ENCODE measurements at regions not wholly inside any gene's neighbourhood (a gene's known extent, or its start where the extent isn't known, plus 50 kb on each side); places are given as distances from the start of the nearest gene placed in this dataset.

- no peak overlapping the region for H3K27ac ChIP-seq (ENCODE audit: insufficient read depth, low read length, poor library complexity, severe bottlenecking)
- H3K36me3 ChIP-seq (ENCODE audit: control insufficient read depth, insufficient read depth, low read length), result no peaks in the 10 kb centered on the region
- ATAC-seq (ENCODE audit: low read depth in 2 of 2) (no peak), DNase-seq (no peak)
- peak overlapping the region in 2 of 3 donors; percentile 11 to 91 for H3K27ac Mint-ChIP-seq
- H3K4me1 ChIP-seq (ENCODE audit: control insufficient read depth, insufficient read depth, low read length, poor library complexity, severe bottlenecking), result peaks cover 9% of the 10 kb centered on the region
- peaks cover 10% of the 10 kb centered on the region for H3K36me3 Mint-ChIP-seq
- H3K27me3 Mint-ChIP-seq, result no peaks in the 10 kb centered on the region
- no peak overlapping the region for H3K4me3 Mint-ChIP-seq
- no peaks in the 10 kb centered on the region for H3K27me3 ChIP-seq (ENCODE audit: control insufficient read depth, insufficient read depth, low read length)
- no peak overlapping the region for H3K4me3 ChIP-seq (ENCODE audit: low read depth, low read length)
- peaks cover 23 to 37% (median 25%) of the 10 kb centered on the region in 4 donors for H3K4me1 Mint-ChIP-seq
- H3K9me3 Mint-ChIP-seq, result peaks cover 0 to 4% (median 0%) of the 10 kb centered on the region in 7 donors
- H3K9me3 ChIP-seq (ENCODE audit: control insufficient read depth in 2 of 2, low read length in 2 of 2), result no peaks in the 10 kb centered on the region
Measured at GRCh38 chr1:193566735-193567134, 380.3 kb upstream of the B3GALT2 start.

DNA sequence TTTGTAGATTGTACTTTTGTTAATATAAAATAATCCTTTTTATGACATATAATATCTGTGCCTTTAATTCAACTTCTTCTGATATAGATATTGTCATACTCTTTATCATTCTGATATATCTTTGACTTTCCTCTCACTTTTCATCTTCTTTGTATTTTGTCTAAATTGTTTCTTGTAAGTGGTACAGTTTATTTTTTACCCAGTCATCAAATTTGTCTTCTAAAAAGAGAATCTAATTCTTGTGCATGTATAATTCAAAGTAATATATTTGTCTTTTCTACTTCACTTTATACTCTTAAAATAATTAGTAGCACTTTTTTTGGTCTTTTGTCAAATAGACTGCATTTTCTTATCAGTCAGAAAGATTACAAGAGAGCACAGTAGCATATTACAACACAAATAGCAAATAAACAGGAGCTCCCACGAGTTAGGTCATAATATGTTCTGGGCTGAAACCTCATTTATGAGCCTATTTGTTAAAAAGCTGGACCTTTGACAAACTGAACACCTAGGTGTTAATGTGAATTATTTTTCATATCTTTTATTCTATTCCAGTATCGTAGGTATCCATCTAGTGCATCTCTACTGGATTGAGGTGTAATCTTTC lies 379.7 kb upstream of the B3GALT2 start:
- Mint-ChIP-seq H3K27me3 (no peaks in the 10 kb centered on the region), H3K4me3 (no peak overlapping the region), H3K4me1 (peaks cover 23 to 34% (median 25%) of the 10 kb centered on the region in 4 donors), H3K36me3 (peaks cover 10% of the 10 kb centered on the region), H3K27ac (peak overlapping the region in 1 of 3 donors; percentile 91), H3K9me3 (no peaks in the 10 kb centered on the region)
- no peaks in the 10 kb centered on the region for H3K27me3 ChIP-seq (ENCODE audit: control insufficient read depth, insufficient read depth, low read length)
- ATAC-seq (ENCODE audit: low read depth in 2 of 2) (no peak), DNase-seq (no peak)
- H3K9me3 ChIP-seq (ENCODE audit: control insufficient read depth in 2 of 2, low read length in 2 of 2), result no peaks in the 10 kb centered on the region
- H3K4me3 ChIP-seq (ENCODE audit: low read depth, low read length), result no peak overlapping the region
- H3K27ac ChIP-seq (ENCODE audit: insufficient read depth, low read length, poor library complexity, severe bottlenecking), result no peak overlapping the region
- H3K4me1 ChIP-seq (ENCODE audit: control insufficient read depth, insufficient read depth, low read length, poor library complexity, severe bottlenecking), result peaks cover 9% of the 10 kb centered on the region
- H3K36me3 ChIP-seq (ENCODE audit: control insufficient read depth, insufficient read depth, low read length), result no peaks in the 10 kb centered on the region

- H3K9me3 ChIP-seq (ENCODE audit: control insufficient read depth in 2 of 2, low read length in 2 of 2), result no peaks in the 10 kb centered on the region
- Mint-ChIP-seq H3K4me1 (peaks cover 10 to 17% (median 15%) of the 10 kb centered on the region in 4 donors), H3K27me3 (no peaks in the 10 kb centered on the region), H3K9me3 (no peaks in the 10 kb centered on the region), H3K36me3 (no peaks in the 10 kb centered on the region), H3K4me3 (no peak overlapping the region), H3K27ac (no peak overlapping the region)
- no peaks in the 10 kb centered on the region for H3K36me3 ChIP-seq (ENCODE audit: control insufficient read depth, insufficient read depth, low read length)
- no peak for DNase-seq
- no peak for ATAC-seq (ENCODE audit: low read depth in 2 of 2)
- no peaks in the 10 kb centered on the region for H3K4me1 ChIP-seq (ENCODE audit: control insufficient read depth, insufficient read depth, low read length, poor library complexity, severe bottlenecking)
- H3K27ac ChIP-seq (ENCODE audit: insufficient read depth, low read length, poor library complexity, severe bottlenecking), result no peak overlapping the region
- H3K27me3 ChIP-seq (ENCODE audit: control insufficient read depth, insufficient read depth, low read length), result no peaks in the 10 kb centered on the region
- no peak overlapping the region for H3K4me3 ChIP-seq (ENCODE audit: low read depth, low read length)
Measured at GRCh38 chr1:193562121-193562520, 375.7 kb upstream of the B3GALT2 start.

- no peak for DNase-seq
Measured at GRCh38 chr1:193558491-193559028, 372.1 kb upstream of the B3GALT2 start.

GRCh38 chr1:193555662-193556441 lies 369.4 kb upstream of the B3GALT2 start:
- Mint-ChIP-seq H3K27me3 (no peaks in the 10 kb centered on the region), H3K4me1 (peaks cover 10 to 22% (median 12%) of the 10 kb centered on the region in 4 donors), H3K36me3 (peaks cover 3% of the 10 kb centered on the region), H3K27ac (no peak overlapping the region), H3K9me3 (no peaks in the 10 kb centered on the region), H3K4me3 (no peak overlapping the region)
- H3K27ac ChIP-seq (ENCODE audit: insufficient read depth, low read length, poor library complexity, severe bottlenecking), result no peak overlapping the region
- no peaks in the 10 kb centered on the region for H3K9me3 ChIP-seq (ENCODE audit: control insufficient read depth in 2 of 2, low read length in 2 of 2)
- no peak overlapping the region for H3K4me3 ChIP-seq (ENCODE audit: low read depth, low read length)
- DNase-seq (no peak), ATAC-seq (ENCODE audit: low read depth in 2 of 2) (no peak)
- no peaks in the 10 kb centered on the region for H3K27me3 ChIP-seq (ENCODE audit: control insufficient read depth, insufficient read depth, low read length)
- no peaks in the 10 kb centered on the region for H3K36me3 ChIP-seq (ENCODE audit: control insufficient read depth, insufficient read depth, low read length)
- H3K4me1 ChIP-seq (ENCODE audit: control insufficient read depth, insufficient read depth, low read length, poor library complexity, severe bottlenecking), result no peaks in the 10 kb centered on the region

More at GRCh38 chr1:193558491-193559028, 372.1 kb upstream of the B3GALT2 start:
- Histone ChIP-seq H3K27ac (ENCODE audit: insufficient read depth, low read length, poor library complexity, severe bottlenecking) (no peak overlapping the region), H3K36me3 (ENCODE audit: control insufficient read depth, insufficient read depth, low read length) (no peaks in the 10 kb centered on the region), H3K9me3 (ENCODE audit: control insufficient read depth in 2 of 2, low read length in 2 of 2) (no peaks in the 10 kb centered on the region), H3K4me1 (ENCODE audit: control insufficient read depth, insufficient read depth, low read length, poor library complexity, severe bottlenecking) (no peaks in the 10 kb centered on the region), H3K4me3 (ENCODE audit: low read depth, low read length) (no peak overlapping the region), H3K27me3 (ENCODE audit: control insufficient read depth, insufficient read depth, low read length) (no peaks in the 10 kb centered on the region)
- Mint-ChIP-seq H3K9me3 (no peaks in the 10 kb centered on the region), H3K4me3 (no peak overlapping the region), H3K27ac (peak overlapping the region in 1 of 3 donors; percentile 79), H3K27me3 (no peaks in the 10 kb centered on the region), H3K4me1 (peaks cover 10 to 17% (median 12%) of the 10 kb centered on the region in 4 donors), H3K36me3 (peaks cover 3% of the 10 kb centered on the region)
- ATAC-seq (ENCODE audit: low read depth in 2 of 2), result peak; percentile 49 to 52

- no peaks in the 10 kb centered on the region for H3K27me3 Mint-ChIP-seq
- H3K36me3 ChIP-seq (ENCODE audit: control insufficient read depth, insufficient read depth, low read length), result no peaks in the 10 kb centered on the region
- no peak overlapping the region for H3K4me3 ChIP-seq (ENCODE audit: low read depth, low read length)
- ATAC-seq (ENCODE audit: low read depth in 2 of 2) (no peak), DNase-seq (no peak)
- no peaks in the 10 kb centered on the region for H3K4me1 ChIP-seq (ENCODE audit: control insufficient read depth, insufficient read depth, low read length, poor library complexity, severe bottlenecking)
- H3K4me3 Mint-ChIP-seq, result no peak overlapping the region
- peaks cover 0 to 4% (median 0%) of the 10 kb centered on the region in 7 donors for H3K9me3 Mint-ChIP-seq
- peaks cover 1 to 12% (median 10%) of the 10 kb centered on the region in 4 donors for H3K4me1 Mint-ChIP-seq
- H3K36me3 Mint-ChIP-seq, result peaks cover 7% of the 10 kb centered on the region
- no peak overlapping the region for H3K27ac Mint-ChIP-seq
- H3K27me3 ChIP-seq (ENCODE audit: control insufficient read depth, insufficient read depth, low read length), result no peaks in the 10 kb centered on the region
- H3K9me3 ChIP-seq (ENCODE audit: control insufficient read depth in 2 of 2, low read length in 2 of 2), result no peaks in the 10 kb centered on the region
- no peak overlapping the region for H3K27ac ChIP-seq (ENCODE audit: insufficient read depth, low read length, poor library complexity, severe bottlenecking)
Measured at GRCh38 chr1:193553564-193553963, 367.2 kb upstream of the B3GALT2 start.

GRCh38 chr1:193552274-193552673 lies 365.9 kb upstream of the B3GALT2 start:
- DNase-seq (no peak), ATAC-seq (ENCODE audit: low read depth in 2 of 2) (no peak)
- Mint-ChIP-seq H3K27ac (no peak overlapping the region), H3K27me3 (no peaks in the 10 kb centered on the region), H3K36me3 (peaks cover 9% of the 10 kb centered on the region), H3K9me3 (peaks cover 0 to 4% (median 0%) of the 10 kb centered on the region in 7 donors), H3K4me3 (no peak overlapping the region), H3K4me1 (peaks cover 0 to 16% (median 10%) of the 10 kb centered on the region in 4 donors)
- Histone ChIP-seq H3K36me3 (ENCODE audit: control insufficient read depth, insufficient read depth, low read length) (no peaks in the 10 kb centered on the region), H3K9me3 (ENCODE audit: control insufficient read depth in 2 of 2, low read length in 2 of 2) (no peaks in the 10 kb centered on the region), H3K4me3 (ENCODE audit: low read depth, low read length) (no peak overlapping the region), H3K27me3 (ENCODE audit: control insufficient read depth, insufficient read depth, low read length) (no peaks in the 10 kb centered on the region), H3K27ac (ENCODE audit: insufficient read depth, low read length, poor library complexity, severe bottlenecking) (no peak overlapping the region), H3K4me1 (ENCODE audit: control insufficient read depth, insufficient read depth, low read length, poor library complexity, severe bottlenecking) (peaks cover 3% of the 10 kb centered on the region)

All from CD4-positive, CD25-positive, alpha-beta regulatory T cell (primary cell).